ENCODE measurements at regions not wholly inside any gene's neighbourhood (a gene's known extent, or its start where the extent isn't known, plus 50 kb on each side); places are given as distances from the start of the nearest gene placed in this dataset.

GRCh38 chr1:4213366-4213973, 313.4 kb upstream of the C1orf174 start:
- no peak for TF ChIP-seq REST (IDR thresholded peaks at IDR 0.05; ENCODE audit: low read depth)
- TF ChIP-seq TAF1 (IDR thresholded peaks at IDR 0.05; ENCODE audit: low read depth), result no peak
- no peak for TF ChIP-seq YY1 (IDR thresholded peaks at IDR 0.05; ENCODE audit: low read depth)
- TF ChIP-seq, protein P1, sequence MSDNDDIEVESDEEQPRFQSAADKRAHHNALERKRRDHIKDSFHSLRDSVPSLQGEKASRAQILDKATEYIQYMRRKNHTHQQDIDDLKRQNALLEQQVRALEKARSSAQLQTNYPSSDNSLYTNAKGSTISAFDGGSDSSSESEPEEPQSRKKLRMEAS (IDR thresholded peaks at IDR 0.05), result no peak
- no peak for TF ChIP-seq TCF12 (IDR thresholded peaks at IDR 0.05; ENCODE audit: low read depth)
- TF ChIP-seq CEBPB (IDR thresholded peaks at IDR 0.05), result no peak
- TF ChIP-seq NFIC (IDR thresholded peaks at IDR 0.05), result no peak
- no peak for TF ChIP-seq RAD21 (IDR thresholded peaks at IDR 0.05; ENCODE audit: low read depth)
- TF ChIP-seq EP300 (IDR thresholded peaks at IDR 0.05; ENCODE audit: borderline replicate concordance), result no peak
- TF ChIP-seq, protein P2, sequence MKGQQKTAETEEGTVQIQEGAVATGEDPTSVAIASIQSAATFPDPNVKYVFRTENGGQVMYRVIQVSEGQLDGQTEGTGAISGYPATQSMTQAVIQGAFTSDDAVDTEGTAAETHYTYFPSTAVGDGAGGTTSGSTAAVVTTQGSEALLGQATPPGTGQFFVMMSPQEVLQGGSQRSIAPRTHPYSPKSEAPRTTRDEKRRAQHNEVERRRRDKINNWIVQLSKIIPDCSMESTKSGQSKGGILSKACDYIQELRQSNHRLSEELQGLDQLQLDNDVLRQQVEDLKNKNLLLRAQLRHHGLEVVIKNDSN (IDR thresholded peaks at IDR 0.05), result no peak
- no peak for TF ChIP-seq FOXM1 (IDR thresholded peaks at IDR 0.05; ENCODE audit: borderline replicate concordance, low read depth)
- TF ChIP-seq CREB1 (IDR thresholded peaks at IDR 0.05; ENCODE audit: low read depth), result no peak
- TF ChIP-seq ZBTB7A (IDR thresholded peaks at IDR 0.05; ENCODE audit: low read depth), result no peak
- TF ChIP-seq TEAD4 (IDR thresholded peaks at IDR 0.05), result no peak
- no peak for TF ChIP-seq EGR1 (IDR thresholded peaks at IDR 0.05)

- no peak for TF ChIP-seq YY1 (IDR thresholded peaks at IDR 0.05; ENCODE audit: low read depth)
- TF ChIP-seq FOXM1 (IDR thresholded peaks at IDR 0.05; ENCODE audit: borderline replicate concordance, low read depth), result no peak
- no peak for TF ChIP-seq TCF12 (IDR thresholded peaks at IDR 0.05; ENCODE audit: low read depth)
- TF ChIP-seq TEAD4 (IDR thresholded peaks at IDR 0.05), result no peak
- TF ChIP-seq TAF1 (IDR thresholded peaks at IDR 0.05; ENCODE audit: low read depth), result no peak
- TF ChIP-seq, protein P1 (IDR thresholded peaks at IDR 0.05), result no peak
Measured at GRCh38 chr1:4214826-4215225, 314.8 kb upstream of the C1orf174 start.

GRCh38 chr1:4215391-4215790, 315.3 kb upstream of the C1orf174 start:
- no peak for TF ChIP-seq EP300 (IDR thresholded peaks at IDR 0.05; ENCODE audit: borderline replicate concordance)

DNA sequence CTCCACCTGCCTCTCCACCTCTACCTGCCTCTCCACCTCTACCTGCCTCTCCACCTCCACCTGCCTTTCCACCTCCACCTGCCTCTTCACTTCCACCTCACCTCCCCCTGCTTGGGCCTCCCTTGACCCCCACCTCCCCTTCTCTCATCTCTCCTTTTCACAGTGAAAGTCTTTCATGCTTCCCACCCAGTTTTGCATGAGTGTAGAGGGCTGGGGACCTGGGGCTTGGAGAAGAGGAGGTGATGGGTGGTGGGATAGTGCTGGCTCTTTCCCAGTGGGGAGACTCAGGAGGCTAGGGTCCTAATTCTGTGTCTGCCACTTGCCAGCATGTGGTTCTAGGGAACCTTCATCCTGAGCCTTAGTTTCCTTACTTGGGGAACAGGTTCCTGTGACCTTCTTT, 316.2 kb upstream of the C1orf174 start:
- TF ChIP-seq YY1 (IDR thresholded peaks at IDR 0.05; ENCODE audit: low read depth) (no peak), EP300 (IDR thresholded peaks at IDR 0.05; ENCODE audit: borderline replicate concordance) (no peak), TCF12 (IDR thresholded peaks at IDR 0.05; ENCODE audit: low read depth) (no peak), ZBTB7A (IDR thresholded peaks at IDR 0.05; ENCODE audit: low read depth) (no peak), CREB1 (IDR thresholded peaks at IDR 0.05; ENCODE audit: low read depth) (no peak), NFIC (IDR thresholded peaks at IDR 0.05) (no peak), CEBPB (IDR thresholded peaks at IDR 0.05) (no peak)
- TF ChIP-seq, protein P1 (IDR thresholded peaks at IDR 0.05), result no peak

- TF ChIP-seq, protein P1 (IDR thresholded peaks at IDR 0.05), result no peak
- no peak for TF ChIP-seq CEBPB (IDR thresholded peaks at IDR 0.05)
- TF ChIP-seq TAF1 (IDR thresholded peaks at IDR 0.05; ENCODE audit: low read depth), result no peak
- no peak for TF ChIP-seq CREB1 (IDR thresholded peaks at IDR 0.05; ENCODE audit: low read depth)
- no peak for TF ChIP-seq TEAD4 (IDR thresholded peaks at IDR 0.05)
- no peak for TF ChIP-seq YY1 (IDR thresholded peaks at IDR 0.05; ENCODE audit: low read depth)
- no peak for TF ChIP-seq RAD21 (IDR thresholded peaks at IDR 0.05; ENCODE audit: low read depth)
- TF ChIP-seq EP300 (IDR thresholded peaks at IDR 0.05; ENCODE audit: borderline replicate concordance), result no peak
- no peak for TF ChIP-seq FOXM1 (IDR thresholded peaks at IDR 0.05; ENCODE audit: borderline replicate concordance, low read depth)
- TF ChIP-seq NFIC (IDR thresholded peaks at IDR 0.05), result no peak
- no peak for TF ChIP-seq ZBTB7A (IDR thresholded peaks at IDR 0.05; ENCODE audit: low read depth)
- TF ChIP-seq TCF12 (IDR thresholded peaks at IDR 0.05; ENCODE audit: low read depth), result no peak
- no peak for TF ChIP-seq REST (IDR thresholded peaks at IDR 0.05; ENCODE audit: low read depth)
- TF ChIP-seq, protein P2 (IDR thresholded peaks at IDR 0.05), result no peak
- no peak for TF ChIP-seq EGR1 (IDR thresholded peaks at IDR 0.05)
Measured at GRCh38 chr1:4218619-4219018, 318.5 kb upstream of the C1orf174 start.

GRCh38 chr1:4219111-4219510, 319.0 kb upstream of the C1orf174 start:
- no peak for TF ChIP-seq FOXM1 (IDR thresholded peaks at IDR 0.05; ENCODE audit: borderline replicate concordance, low read depth)
- TF ChIP-seq CREB1 (IDR thresholded peaks at IDR 0.05; ENCODE audit: low read depth), result no peak
- TF ChIP-seq EGR1 (IDR thresholded peaks at IDR 0.05), result no peak
- no peak for TF ChIP-seq TAF1 (IDR thresholded peaks at IDR 0.05; ENCODE audit: low read depth)
- TF ChIP-seq, protein P2 (IDR thresholded peaks at IDR 0.05), result no peak
- TF ChIP-seq YY1 (IDR thresholded peaks at IDR 0.05; ENCODE audit: low read depth), result no peak
- TF ChIP-seq REST (IDR thresholded peaks at IDR 0.05; ENCODE audit: low read depth), result no peak

All from Ishikawa (cell line).